ENCODE measurements at regions not wholly inside any gene's neighbourhood (a gene's known extent, or its start where the extent isn't known, plus 50 kb on each side); places are given as distances from the start of the nearest gene placed in this dataset.

- no peak overlapping the region for H3K4me3 ChIP-seq (ENCODE audit: control insufficient read depth, low read depth, low read length)
- TF ChIP-seq CTCF (conservative IDR thresholded peaks at IDR 0.05; ENCODE audit: control insufficient read depth, insufficient read depth, low read depth, low read length): no peak
- no peak for DNase-seq (ENCODE audit: low read depth)
Observed at GRCh38 chr5:145478651-145479050, 356.5 kb downstream of the PRELID2 start.

GRCh38 chr5:145473042-145473642 is 362.0 kb downstream of the PRELID2 start:
- DNase-seq (ENCODE audit: low read depth): peak; percentile 56
- no peak overlapping the region for H3K4me3 ChIP-seq (ENCODE audit: control insufficient read depth, low read depth, low read length)
- no peak for TF ChIP-seq CTCF (conservative IDR thresholded peaks at IDR 0.05; ENCODE audit: control insufficient read depth, insufficient read depth, low read depth, low read length)

GRCh38 chr5:145471831-145472612 is 363.1 kb downstream of the PRELID2 start:
- DNase-seq (ENCODE audit: low read depth): no peak
- no peak overlapping the region for H3K4me3 ChIP-seq (ENCODE audit: control insufficient read depth, low read depth, low read length)
- no peak for TF ChIP-seq CTCF (conservative IDR thresholded peaks at IDR 0.05; ENCODE audit: control insufficient read depth, insufficient read depth, low read depth, low read length)

- TF ChIP-seq CTCF (conservative IDR thresholded peaks at IDR 0.05; ENCODE audit: control insufficient read depth, insufficient read depth, low read depth, low read length): no peak
- H3K4me3 ChIP-seq (ENCODE audit: control insufficient read depth, low read depth, low read length): no peak overlapping the region
- DNase-seq (ENCODE audit: low read depth): no peak
Observed at GRCh38 chr5:145471026-145471425, 364.1 kb downstream of the PRELID2 start.

- no peak overlapping the region for H3K4me3 ChIP-seq (ENCODE audit: control insufficient read depth, low read depth, low read length)
- TF ChIP-seq CTCF (conservative IDR thresholded peaks at IDR 0.05; ENCODE audit: control insufficient read depth, insufficient read depth, low read depth, low read length): no peak
- no peak for DNase-seq (ENCODE audit: low read depth)
Observed at GRCh38 chr5:145470396-145470979, 364.7 kb downstream of the PRELID2 start.

GRCh38 chr5:145467446-145467845 is 367.7 kb downstream of the PRELID2 start:
- no peak for DNase-seq (ENCODE audit: low read depth)
- no peak overlapping the region for H3K4me3 ChIP-seq (ENCODE audit: control insufficient read depth, low read depth, low read length)
- no peak for TF ChIP-seq CTCF (conservative IDR thresholded peaks at IDR 0.05; ENCODE audit: control insufficient read depth, insufficient read depth, low read depth, low read length)

Measured in fibroblast of mammary gland (primary cell).